Endothelial cell of umbilical vein (primary cell): ENCODE measurements at regions not wholly inside any gene's neighbourhood (a gene's known extent, or its start where the extent isn't known, plus 50 kb on each side); places are given as distances from the start of the nearest gene placed in this dataset.

Source experiments
- CTCF ChIP-seq, 2 donors: IDR thresholded peaks; 1 replicate in 1 of 2; 2 replicates in 1 of 2; pipeline ENCODE4 v1.5.1; 2011; ENCODE audit warnings: low read length in 2 of 2, mild to moderate bottlenecking in 2 of 2, moderate library complexity in 2 of 2, control low read depth in 1 of 2, inconsistent platforms in 1 of 2, low read depth in 1 of 2; ENCODE audit not compliant: insufficient read depth in 1 of 2; ENCODE audit errors: extremely low read depth in 1 of 2
- EZH2 ChIP-seq: IDR thresholded peaks from 2 replicates; pipeline ENCODE4 v1.6.1; 2012; ENCODE audit warnings: borderline replicate concordance, low read depth, mild to moderate bottlenecking, moderate library complexity, low read length, inconsistent platforms; ENCODE audit not compliant: severe bottlenecking
- GATA2 ChIP-seq: IDR thresholded peaks from 2 replicates; pipeline ENCODE4 v1.7.0; 2011; ENCODE audit warnings: low read depth, mild to moderate bottlenecking, moderate library complexity, mixed read lengths, low read length; ENCODE audit not compliant: insufficient read length, insufficient read depth
- JUN ChIP-seq: IDR thresholded peaks from 2 replicates; pipeline ENCODE4 v1.6.1; 2011; ENCODE audit warnings: borderline replicate concordance, low read depth; ENCODE audit not compliant: insufficient read length, insufficient read depth
- MAX ChIP-seq: IDR thresholded peaks from 2 replicates; pipeline ENCODE4 v1.6.1; 2011; ENCODE audit not compliant: insufficient read depth, insufficient read length
- MYC ChIP-seq: IDR thresholded peaks from one replicate; pipeline ENCODE4 v1.6.1; 2011; ENCODE audit warnings: mild to moderate bottlenecking, low read depth, low read length
- POLR2A ChIP-seq: IDR thresholded peaks from 2 replicates; pipeline ENCODE4 v1.6.1; 2012; ENCODE audit warnings: low read depth, mild to moderate bottlenecking, control low read depth, low read length
- POLR2AphosphoS5 ChIP-seq: IDR thresholded peaks from 2 replicates; pipeline ENCODE4 v1.6.1; 2012; ENCODE audit warnings: low read depth, mild to moderate bottlenecking, control low read depth, low read length, moderate library complexity; ENCODE audit not compliant: insufficient read depth

GRCh38 chr1:55279627-55280026 is 64.5 kb upstream of the USP24 start:
- no peak for TF ChIP-seq CTCF (IDR thresholded peaks at IDR 0.05; ENCODE audit: extremely low read depth in 1 of 2, insufficient read depth in 1 of 2, low read depth in 1 of 2, low read length in 2 of 2)
- no peak for TF ChIP-seq EZH2
- TF ChIP-seq POLR2AphosphoS5: no peak
- no peak for TF ChIP-seq POLR2A
- no peak for TF ChIP-seq MYC
- TF ChIP-seq JUN: no peak
- TF ChIP-seq GATA2: no peak
- no peak for TF ChIP-seq MAX
